WTC11 (cell line): ENCODE measurements at regions not wholly inside any gene's neighbourhood (a gene's known extent, or its start where the extent isn't known, plus 50 kb on each side); places are given as distances from the start of the nearest gene placed in this dataset.

Source experiments
- CTCF ChIP-seq: fragments of 200-600 bp; IDR thresholded peaks from 2 replicates; pipeline ENCODE4 v1.8.0; 2022; ENCODE audit warnings: antibody characterized with exemption
- E2F1 ChIP-seq: sonication (generic); formaldehyde crosslinking; IDR thresholded peaks from 2 replicates; pipeline ENCODE4 v1.8.0; 2022; ENCODE audit warnings: mild to moderate bottlenecking, missing genetic modification reagents
- JUN ChIP-seq: sonication (generic); formaldehyde crosslinking; IDR thresholded peaks from 2 replicates; pipeline ENCODE4 v1.8.0; 2023; ENCODE audit warnings: mild to moderate bottlenecking, missing genetic modification reagents
- SP1 ChIP-seq: sonication (generic); formaldehyde crosslinking; conservative IDR thresholded peaks from 2 replicates; pipeline ENCODE4 v1.8.1; 2022; ENCODE audit warnings: missing genetic modification reagents
- STAT6 ChIP-seq: sonication (generic); formaldehyde crosslinking; conservative IDR thresholded peaks from 2 replicates; pipeline ENCODE4 v1.8.1; 2023; ENCODE audit warnings: mild to moderate bottlenecking, low read depth, missing genetic modification reagents, moderate library complexity
- ZBTB21 ChIP-seq: sonication (generic); formaldehyde crosslinking; IDR thresholded peaks from 2 replicates; pipeline ENCODE4 v1.8.1; 2023; ENCODE audit warnings: mild to moderate bottlenecking, missing genetic modification reagents, borderline replicate concordance
- TF ChIP-seq, protein P1 (sequence below): sonication (generic); formaldehyde crosslinking; IDR thresholded peaks from 2 replicates; pipeline ENCODE4 v1.8.1; 2023; ENCODE audit warnings: mild to moderate bottlenecking, missing genetic modification reagents, moderate library complexity

GRCh38 chr18:39991696-39992265 is 1963.3 kb upstream of the PIK3C3 start:
- TF ChIP-seq STAT6 (CRISPR knock-in tag) (no peak), CTCF (no peak), JUN (no peak), SP1 (CRISPR knock-in tag) (no peak), ZBTB21 (CRISPR knock-in tag) (no peak), E2F1 (CRISPR knock-in tag) (no peak)
- TF ChIP-seq, protein P1, sequence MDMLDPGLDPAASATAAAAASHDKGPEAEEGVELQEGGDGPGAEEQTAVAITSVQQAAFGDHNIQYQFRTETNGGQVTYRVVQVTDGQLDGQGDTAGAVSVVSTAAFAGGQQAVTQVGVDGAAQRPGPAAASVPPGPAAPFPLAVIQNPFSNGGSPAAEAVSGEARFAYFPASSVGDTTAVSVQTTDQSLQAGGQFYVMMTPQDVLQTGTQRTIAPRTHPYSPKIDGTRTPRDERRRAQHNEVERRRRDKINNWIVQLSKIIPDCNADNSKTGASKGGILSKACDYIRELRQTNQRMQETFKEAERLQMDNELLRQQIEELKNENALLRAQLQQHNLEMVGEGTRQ (CRISPR knock-in tag) = no peak
